ENCODE measurements at regions not wholly inside any gene's neighbourhood (a gene's known extent, or its start where the extent isn't known, plus 50 kb on each side); places are given as distances from the start of the nearest gene placed in this dataset.

- DNase-seq (ENCODE audit: low read depth in 1 of 2, low spot score in 2 of 2) (no peak), FAIRE-seq (no peak)
- Histone ChIP-seq H2BK12ac (ENCODE audit: low read depth, low read length) (no peak overlapping the region), H2BK20ac (ENCODE audit: low read length) (0 out of 2 replicates have a peak overlapping the region, but pooled peaks have one; percentile 32), H3K79me1 (ENCODE audit: low read depth, low read length) (no peaks in the 10 kb centered on the region), H2BK15ac (ENCODE audit: low read length) (no peak overlapping the region), H3K14ac (ENCODE audit: insufficient read length) (no peak overlapping the region), H3K4me1 (replicated peaks in 1 of 4; ENCODE audit: control insufficient read depth in 3 of 4, insufficient read depth in 4 of 4, low read length in 3 of 4) (no peaks in the 10 kb centered on the region), H4K20me1 (replicated peaks in 1 of 2; ENCODE audit: control insufficient read depth in 1 of 2, insufficient read depth in 2 of 2, low read length in 2 of 2) (no peaks in the 10 kb centered on the region), H2AK5ac (ENCODE audit: low read depth, low read length) (no peak overlapping the region), H3K9ac (replicated peaks in 1 of 4; ENCODE audit: extremely low read depth in 1 of 4, low read depth in 3 of 4, low read length in 3 of 4) (no peak overlapping the region), H3K27me3 (replicated peaks in 1 of 4; ENCODE audit: control insufficient read depth in 3 of 4, extremely low read depth in 1 of 4, insufficient read depth in 3 of 4, low read length in 3 of 4) (peaks cover 0 to 1% (median 0%) of the 10 kb centered on the region in 4 experiments; a peak in 1 of 7 replicates), H3K56ac (replicated peaks; ENCODE audit: insufficient read length, low read depth, low read length) (no peak overlapping the region), H3K4me2 (ENCODE audit: insufficient read depth in 1 of 2, low read depth in 2 of 2, low read length in 2 of 2) (no peak overlapping the region), H2BK5ac (ENCODE audit: low read depth, low read length) (no peak overlapping the region), H4K91ac (replicated peaks; ENCODE audit: insufficient read length, low read length) (no peak overlapping the region), H3K4me3 (ENCODE audit: extremely low read depth in 1 of 4, insufficient read depth in 2 of 4, low read depth in 3 of 4, low read length in 4 of 4) (no peak overlapping the region), H3K23ac (ENCODE audit: insufficient read length) (no peak overlapping the region), H2AFZ (ENCODE audit: low read length) (no peak overlapping the region), H3K18ac (ENCODE audit: extremely low read depth, low read length) (no peak overlapping the region), H3K79me2 (ENCODE audit: control insufficient read depth in 1 of 2, insufficient read depth in 2 of 2, low read length in 2 of 2) (no peaks in the 10 kb centered on the region), H3K9me3 (ENCODE audit: insufficient read depth in 2 of 2, low read depth in 1 of 2, low read length in 1 of 2) (no peaks in the 10 kb centered on the region), H3K27ac (ENCODE audit: low read depth, low read length) (no peak overlapping the region), H3K36me3 (ENCODE audit: control insufficient read depth in 2 of 4, insufficient read depth in 4 of 4, low read length in 3 of 4) (no peaks in the 10 kb centered on the region), H4K8ac (ENCODE audit: extremely low read depth, insufficient read depth, low read length) (peak overlapping the region; percentile 51; the same call in 1 of the 2 replicates), H2BK120ac (replicated peaks; ENCODE audit: low read depth, low read length) (no peak overlapping the region), H3K23me2 (ENCODE audit: low read depth, low read length) (no peaks in the 10 kb centered on the region), H4K5ac (ENCODE audit: insufficient read length, low read depth, low read length) (no peak overlapping the region), H3K4ac (replicated peaks; ENCODE audit: insufficient read length, low read depth, low read length) (no peak overlapping the region)
- CTCF ChIA-PET (ENCODE audit: partially characterized antibody) = interaction anchor here (0.6 kb wide), 1 partner anchor 1109 kb away, joined by 3 read pairs; no protein-coding TSS in a partner anchor
- WGBS, 2 experiments (ENCODE audit: extremely low coverage in 1 of 2, insufficient coverage in 1 of 2, insufficient read length in 1 of 2, insufficient replicate concordance in 2 of 2, low coverage in 1 of 2, low lambda C conversion rate in 2 of 2, missing lambda C conversion rate in 1 of 2) = 95% methylated on average over 4 of the region's 4 CpGs; no CpG with 5 or more reads in 1 of the 2 experiments
- POLR2A ChIA-PET (ENCODE audit: partially characterized antibody) = no interaction called here
- no peak for TF ChIP-seq HDAC6 (IDR thresholded peaks at IDR 0.05; ENCODE audit: low read depth, low read length)
- no peak for TF ChIP-seq SIX5 (IDR thresholded peaks at IDR 0.05; ENCODE audit: low read depth, low read length)
- no peak for TF ChIP-seq POU5F1 (IDR thresholded peaks at IDR 0.05; ENCODE audit: low read depth, low read length)
- no peak for TF ChIP-seq USF2 (IDR thresholded peaks at IDR 0.05; ENCODE audit: low read length)
Measured at GRCh38 chr18:66838340-66838987, 234.6 kb upstream of the CDH19 start.

Data from H1 (cell line).